ENCODE measurements at regions not wholly inside any gene's neighbourhood (a gene's known extent, or its start where the extent isn't known, plus 50 kb on each side); places are given as distances from the start of the nearest gene placed in this dataset.
"Not testable (repeated sequence)": the region's sequence is repeated elsewhere in the genome, so short reads cannot be mapped to it uniquely, and the experiment has no call there.

- not testable (repeated sequence) for H3K4me3 ChIP-seq (ENCODE audit: low read depth, low read length); DNase-seq (ENCODE audit: low read depth)
Measured at GRCh38 chr1:120542365-120542764, 127.5 kb downstream of the NBPF8 start.

- not testable (repeated sequence) for DNase-seq (ENCODE audit: low read depth); H3K4me3 ChIP-seq (ENCODE audit: low read depth, low read length)
Measured at GRCh38 chr1:120542940-120543339, 128.1 kb downstream of the NBPF8 start.

- DNase-seq (ENCODE audit: low read depth); H3K4me3 ChIP-seq (ENCODE audit: low read depth, low read length): not testable (repeated sequence)
- TF ChIP-seq, protein P1, sequence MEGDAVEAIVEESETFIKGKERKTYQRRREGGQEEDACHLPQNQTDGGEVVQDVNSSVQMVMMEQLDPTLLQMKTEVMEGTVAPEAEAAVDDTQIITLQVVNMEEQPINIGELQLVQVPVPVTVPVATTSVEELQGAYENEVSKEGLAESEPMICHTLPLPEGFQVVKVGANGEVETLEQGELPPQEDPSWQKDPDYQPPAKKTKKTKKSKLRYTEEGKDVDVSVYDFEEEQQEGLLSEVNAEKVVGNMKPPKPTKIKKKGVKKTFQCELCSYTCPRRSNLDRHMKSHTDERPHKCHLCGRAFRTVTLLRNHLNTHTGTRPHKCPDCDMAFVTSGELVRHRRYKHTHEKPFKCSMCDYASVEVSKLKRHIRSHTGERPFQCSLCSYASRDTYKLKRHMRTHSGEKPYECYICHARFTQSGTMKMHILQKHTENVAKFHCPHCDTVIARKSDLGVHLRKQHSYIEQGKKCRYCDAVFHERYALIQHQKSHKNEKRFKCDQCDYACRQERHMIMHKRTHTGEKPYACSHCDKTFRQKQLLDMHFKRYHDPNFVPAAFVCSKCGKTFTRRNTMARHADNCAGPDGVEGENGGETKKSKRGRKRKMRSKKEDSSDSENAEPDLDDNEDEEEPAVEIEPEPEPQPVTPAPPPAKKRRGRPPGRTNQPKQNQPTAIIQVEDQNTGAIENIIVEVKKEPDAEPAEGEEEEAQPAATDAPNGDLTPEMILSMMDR (IDR thresholded peaks at IDR 0.05; ENCODE audit: insufficient read depth, low read depth, low read length) = peak; percentile 43
Measured at GRCh38 chr1:120544434-120544833, 129.6 kb downstream of the NBPF8 start.

DNA sequence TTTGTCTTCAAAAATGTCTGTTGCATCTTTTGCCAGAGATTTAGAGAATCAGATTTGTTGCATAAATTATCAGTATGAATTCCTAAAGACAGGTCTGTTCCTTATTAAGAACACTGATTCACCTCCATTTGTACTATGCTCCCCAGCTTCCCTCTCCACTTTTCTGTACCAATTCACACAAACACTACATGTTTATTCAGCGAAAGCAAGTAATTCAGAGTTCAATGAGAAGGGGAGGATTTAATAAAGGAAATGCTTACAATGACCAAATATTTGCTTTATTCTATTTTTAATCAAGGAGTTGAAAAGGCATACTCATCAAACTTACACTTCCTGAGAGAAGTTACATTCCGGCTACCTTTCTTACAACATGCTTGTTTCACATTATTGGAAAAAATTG lies 135.5 kb downstream of the NBPF8 start:
- H3K4me3 ChIP-seq (ENCODE audit: low read depth, low read length); DNase-seq (ENCODE audit: low read depth): not testable (repeated sequence)

DNA sequence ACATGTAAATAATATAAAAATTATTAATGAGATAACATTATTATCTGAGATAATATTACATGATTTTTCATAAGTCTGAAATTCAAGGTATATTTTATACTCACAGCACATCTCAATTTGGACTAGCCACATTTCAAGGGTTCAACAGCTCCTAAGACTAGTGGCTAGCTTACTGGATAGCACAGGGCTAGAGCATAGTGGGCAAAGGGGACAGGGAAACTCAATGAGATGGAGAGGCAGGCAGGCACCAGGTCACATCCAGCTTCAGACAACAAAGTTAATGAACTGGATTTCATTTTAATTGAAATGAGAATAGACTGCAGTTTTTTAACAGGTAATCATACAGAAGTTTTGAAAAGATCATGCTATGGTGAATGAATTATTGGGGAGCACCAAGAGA lies 137.4 kb downstream of the NBPF8 start:
- not testable (repeated sequence) for DNase-seq (ENCODE audit: low read depth); H3K4me3 ChIP-seq (ENCODE audit: low read depth, low read length)

- peak; percentile 14 for DNase-seq (ENCODE audit: low read depth)
- H3K4me3 ChIP-seq (ENCODE audit: low read depth, low read length) = peak overlapping the region; percentile 65
Measured at GRCh38 chr1:120557605-120558302, 142.9 kb downstream of the NBPF8 start.

DNA sequence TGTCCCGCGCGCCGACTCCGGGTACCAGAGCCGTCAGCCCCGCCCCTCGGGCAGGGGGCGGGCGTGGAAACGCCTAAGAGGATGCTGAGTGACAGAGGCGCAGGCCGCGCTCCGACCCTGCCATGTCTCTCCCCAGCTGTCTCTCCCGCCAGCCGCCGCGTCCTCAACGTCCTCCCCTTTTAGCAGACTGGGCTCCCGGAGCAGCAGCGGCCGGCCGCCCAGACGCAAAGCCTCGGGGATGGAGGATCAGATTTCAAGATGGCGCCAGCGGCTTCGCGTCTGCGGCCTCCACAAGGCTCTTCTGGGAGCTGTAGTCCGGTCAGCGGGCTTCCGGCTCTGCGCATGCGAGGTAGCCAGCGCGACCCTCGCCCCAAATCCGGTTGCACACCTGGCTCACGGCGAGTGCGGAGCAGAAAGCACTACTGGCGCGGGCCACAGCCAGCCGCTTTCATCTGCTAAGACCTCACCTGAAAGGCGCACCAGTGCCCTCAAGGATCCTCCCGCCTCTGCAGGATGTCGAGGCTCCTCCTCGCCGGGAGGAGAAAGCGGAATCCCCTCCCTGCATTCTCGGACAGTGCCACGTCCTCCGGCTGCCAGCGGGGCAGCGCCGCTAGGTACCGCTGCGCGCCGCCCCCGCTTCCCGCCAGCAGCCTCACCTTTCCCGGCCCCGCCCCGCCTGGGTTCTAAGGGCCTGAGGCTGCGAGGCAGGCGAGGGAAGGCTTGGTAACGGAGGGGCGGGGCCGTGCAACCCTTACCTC lies 143.6 kb downstream of the NBPF8 start:
- peak; percentile 76 for DNase-seq (ENCODE audit: low read depth)
- peak overlapping the region; percentile 65 for H3K4me3 ChIP-seq (ENCODE audit: low read depth, low read length)

DNA sequence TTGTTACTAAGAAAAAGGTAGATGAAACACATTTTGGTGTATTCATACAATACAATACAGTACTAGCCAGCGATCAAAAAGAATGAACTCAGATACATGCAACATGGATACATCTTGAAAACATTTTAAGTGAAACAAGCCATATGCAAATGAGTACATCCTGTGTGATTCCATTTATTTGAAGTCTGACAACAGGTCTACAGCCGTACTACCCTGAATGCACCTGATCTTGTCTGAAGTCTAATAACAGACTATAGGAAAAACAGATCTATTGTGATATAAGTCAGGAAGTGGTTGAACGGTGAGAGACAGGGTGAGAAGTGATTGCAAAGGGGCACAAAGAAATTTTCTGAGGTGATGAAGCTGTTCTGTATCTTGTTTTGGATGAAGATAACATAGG lies 146.9 kb downstream of the NBPF8 start:
- DNase-seq (ENCODE audit: low read depth); H3K4me3 ChIP-seq (ENCODE audit: low read depth, low read length): not testable (repeated sequence)

- DNase-seq (ENCODE audit: low read depth); H3K4me3 ChIP-seq (ENCODE audit: low read depth, low read length): not testable (repeated sequence)
Measured at GRCh38 chr1:120565396-120565795, 150.6 kb downstream of the NBPF8 start.

DNA sequence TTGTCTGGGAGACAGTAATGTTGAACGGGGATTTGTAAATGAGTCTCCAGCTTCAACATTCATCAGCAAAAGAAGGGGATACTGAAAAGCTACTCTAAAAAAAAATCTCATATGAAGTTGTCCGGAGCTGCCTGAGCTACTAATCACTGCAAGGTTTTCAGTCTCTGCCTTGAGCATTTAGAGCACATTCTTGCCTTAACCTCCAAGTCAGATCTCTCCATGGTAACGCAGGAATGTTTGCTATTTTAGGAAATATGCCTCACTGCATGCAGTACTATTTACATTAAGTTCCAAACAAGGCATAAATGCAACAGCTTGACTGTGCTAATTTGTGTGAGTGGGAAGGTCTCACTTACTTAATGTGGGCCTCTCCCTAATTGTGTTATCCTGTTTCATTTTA lies 152.8 kb downstream of the NBPF8 start:
- not testable (repeated sequence) for H3K4me3 ChIP-seq (ENCODE audit: low read depth, low read length); DNase-seq (ENCODE audit: low read depth)

- not testable (repeated sequence) for DNase-seq (ENCODE audit: low read depth); H3K4me3 ChIP-seq (ENCODE audit: low read depth, low read length)
Measured at GRCh38 chr1:120575201-120575600, 148.5 kb upstream of the NBPF26 start.

GRCh38 chr1:120582135-120582534 lies 141.6 kb upstream of the NBPF26 start:
- not testable (repeated sequence) for H3K4me3 ChIP-seq (ENCODE audit: low read depth, low read length); DNase-seq (ENCODE audit: low read depth)

GRCh38 chr1:120586053-120586452 lies 137.7 kb upstream of the NBPF26 start:
- H3K4me3 ChIP-seq (ENCODE audit: low read depth, low read length); DNase-seq (ENCODE audit: low read depth): not testable (repeated sequence)

DNA sequence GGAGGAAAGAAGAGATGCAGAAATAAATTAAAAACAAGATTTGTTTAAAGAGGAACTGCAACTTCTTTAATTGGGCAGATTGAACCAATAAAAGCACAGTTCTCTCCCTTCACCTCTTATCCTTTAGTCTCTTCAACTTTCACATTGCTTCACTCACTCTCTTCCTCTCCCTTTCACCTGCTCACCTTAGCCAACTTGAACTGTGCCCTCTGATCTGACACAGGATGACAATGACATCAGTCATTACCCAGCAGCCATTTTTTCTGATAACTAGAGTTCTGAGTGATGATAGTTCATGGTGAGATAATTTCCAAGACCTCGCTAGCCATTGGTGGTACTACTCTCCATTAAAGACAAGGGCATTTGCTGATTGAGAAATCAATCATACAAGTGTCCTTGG lies 134.9 kb upstream of the NBPF26 start:
- not testable (repeated sequence) for H3K4me3 ChIP-seq (ENCODE audit: low read depth, low read length); DNase-seq (ENCODE audit: low read depth)

GRCh38 chr1:120591774-120592173 lies 132.0 kb upstream of the NBPF26 start:
- not testable (repeated sequence) for H3K4me3 ChIP-seq (ENCODE audit: low read depth, low read length); DNase-seq (ENCODE audit: low read depth)

DNA sequence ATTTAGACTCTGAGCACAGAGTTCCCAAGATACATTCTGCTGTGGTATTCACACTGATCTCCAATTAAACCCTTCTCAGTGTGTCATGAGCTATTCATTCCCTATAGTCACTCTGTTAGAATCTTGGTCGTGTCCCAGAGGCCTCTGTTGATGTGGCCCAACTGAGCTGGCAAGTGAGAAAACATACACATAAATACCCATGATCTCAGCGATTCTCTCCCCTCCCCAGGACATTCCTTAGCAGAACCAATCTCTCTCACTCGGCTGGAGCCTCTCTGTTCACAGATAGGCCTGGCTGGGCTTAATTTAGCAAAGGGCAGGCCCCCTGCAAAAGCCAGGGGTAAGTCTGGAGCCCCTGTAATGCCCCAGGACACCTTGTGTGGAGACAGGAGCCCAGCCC lies 130.8 kb upstream of the NBPF26 start:
- not testable (repeated sequence) for H3K4me3 ChIP-seq (ENCODE audit: low read depth, low read length); DNase-seq (ENCODE audit: low read depth)

GRCh38 chr1:120593648-120594047 lies 130.1 kb upstream of the NBPF26 start:
- not testable (repeated sequence) for H3K4me3 ChIP-seq (ENCODE audit: low read depth, low read length); DNase-seq (ENCODE audit: low read depth)

DNA sequence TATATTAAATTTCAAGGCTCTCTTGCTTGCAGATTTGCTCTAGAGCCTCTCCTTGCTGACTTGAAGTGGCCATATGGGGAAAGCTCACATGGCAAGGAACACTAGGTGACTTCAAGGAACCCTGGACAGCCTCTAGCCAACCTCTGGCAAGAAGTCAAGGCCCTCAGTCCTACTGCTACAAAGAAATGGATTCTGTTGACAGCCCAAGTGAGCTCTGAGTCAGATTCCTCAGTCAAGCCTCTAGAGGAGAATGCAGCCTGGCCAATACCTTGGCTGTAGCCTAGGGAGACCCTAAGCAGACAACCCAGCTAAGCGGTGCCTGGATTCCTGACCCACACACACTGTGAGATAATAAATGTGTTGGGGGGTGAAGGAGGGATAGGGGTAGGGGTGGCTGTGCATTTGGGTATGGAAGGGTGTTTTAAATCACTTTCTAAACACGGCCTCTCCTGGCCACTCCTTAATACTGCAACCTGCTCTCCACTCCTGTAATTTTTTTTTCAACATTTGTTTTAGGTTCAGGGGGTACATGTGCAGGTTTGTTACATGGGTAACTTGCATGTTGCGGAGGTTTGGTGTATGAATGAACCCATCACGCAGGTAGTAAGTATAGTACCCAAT lies 125.3 kb upstream of the NBPF26 start:
- not testable (repeated sequence) for DNase-seq (ENCODE audit: low read depth); H3K4me3 ChIP-seq (ENCODE audit: low read depth, low read length)

Measured in fibroblast of villous mesenchyme (primary cell).